GM18519 (cell line): ENCODE measurements at regions not wholly inside any gene's neighbourhood (a gene's known extent, or its start where the extent isn't known, plus 50 kb on each side); places are given as distances from the start of the nearest gene placed in this dataset.
"Not testable (repeated sequence)": the region's sequence is repeated elsewhere in the genome, so short reads cannot be mapped to it uniquely, and the experiment has no call there.

Source experiments
- ATAC-seq: cut with Tn5 transposase; IDR thresholded peaks from one replicate; pipeline ENCODE4 v1.9.1; 2021; ENCODE audit warnings: mild to moderate bottlenecking, moderate library complexity; ENCODE audit not compliant: unreplicated experiment, low FRiP score

DNA sequence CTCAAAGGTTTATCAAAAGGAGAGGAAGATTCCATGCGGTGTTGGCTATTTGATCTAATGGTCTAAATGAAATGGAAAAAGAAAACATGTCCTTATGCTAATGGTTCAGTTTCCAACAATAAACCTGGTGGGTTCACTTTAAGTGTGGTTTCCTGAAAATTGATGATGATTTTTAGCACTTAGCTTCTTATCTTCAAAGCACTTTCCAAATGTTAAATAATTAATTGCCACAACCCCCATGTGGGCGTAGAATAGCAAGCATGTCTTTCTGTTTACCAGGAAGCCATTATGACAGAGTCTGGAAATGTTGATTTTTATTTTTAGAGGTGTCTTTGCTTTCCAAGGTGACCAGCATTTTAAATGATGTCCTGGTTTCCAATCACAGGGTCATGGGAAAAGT lies 134.8 kb upstream of the SLC4A4 start:
- ATAC-seq = no peak

- no peak for ATAC-seq
Measured at GRCh38 chr4:71206763-71207162, 132.1 kb upstream of the SLC4A4 start.

DNA sequence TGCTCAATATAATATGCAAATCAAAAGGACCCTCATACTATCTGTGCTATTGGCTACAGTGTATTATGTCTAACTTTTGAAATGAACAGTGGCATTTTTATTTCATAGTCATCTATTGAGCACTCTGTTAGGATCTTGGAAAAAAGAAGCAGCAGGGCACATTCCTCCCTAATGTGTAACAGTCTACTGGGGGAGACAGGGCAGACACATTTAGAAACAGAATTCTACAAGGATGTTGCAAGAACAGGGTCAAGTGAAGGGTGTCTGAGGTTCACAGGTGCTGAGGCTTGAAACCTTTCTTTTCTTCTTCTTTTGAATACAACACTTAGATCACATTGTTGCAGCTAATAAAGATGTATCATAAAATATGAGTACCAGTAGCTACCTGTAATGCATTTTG lies 129.7 kb upstream of the SLC4A4 start:
- ATAC-seq = no peak

GRCh38 chr4:71210823-71211222 lies 128.0 kb upstream of the SLC4A4 start:
- no peak for ATAC-seq

- ATAC-seq = no peak
Measured at GRCh38 chr4:71211748-71212147, 127.1 kb upstream of the SLC4A4 start.

DNA sequence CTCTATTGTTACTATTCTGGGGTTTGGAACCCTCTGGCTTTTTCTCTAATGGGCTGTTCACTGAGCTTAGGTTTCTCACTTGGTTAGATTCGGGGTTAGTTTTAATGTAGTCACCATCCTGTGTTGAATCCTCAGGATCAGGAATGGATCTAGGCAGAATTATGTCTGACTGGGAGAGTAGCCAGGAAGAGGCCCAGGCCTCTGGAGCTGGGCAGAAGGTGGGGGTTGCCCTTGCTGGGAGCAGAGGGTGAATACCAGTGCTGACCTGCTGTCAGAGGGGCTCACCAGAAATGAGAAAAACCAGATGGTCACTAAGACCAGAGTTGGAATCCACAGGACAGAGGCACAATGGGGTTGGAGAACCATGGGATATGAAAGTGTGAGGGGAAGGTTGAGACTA lies 126.6 kb upstream of the SLC4A4 start:
- no peak for ATAC-seq

DNA sequence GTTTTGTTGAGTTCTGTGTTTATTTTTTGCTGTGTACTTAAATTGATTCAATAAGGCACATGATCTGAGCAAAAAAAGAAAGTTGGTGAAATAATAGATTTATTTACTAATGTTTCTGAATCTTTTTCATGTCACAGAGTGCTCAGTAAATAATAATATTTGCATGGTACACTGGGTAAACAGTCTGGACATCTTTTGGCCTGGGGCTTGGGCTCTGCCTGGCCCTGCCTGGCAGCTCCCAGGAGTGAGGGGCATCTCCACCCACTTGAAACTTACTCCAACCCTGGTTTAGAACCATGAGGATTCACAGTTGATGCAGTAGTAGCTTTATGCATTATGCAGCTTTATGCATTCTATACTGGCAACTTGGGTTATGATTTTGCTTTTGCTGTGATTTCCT lies 124.2 kb upstream of the SLC4A4 start:
- ATAC-seq = no peak

- no peak for ATAC-seq
Measured at GRCh38 chr4:71216316-71216959, 122.4 kb upstream of the SLC4A4 start.

- ATAC-seq = no peak
Measured at GRCh38 chr4:71217688-71218087, 121.1 kb upstream of the SLC4A4 start.

DNA sequence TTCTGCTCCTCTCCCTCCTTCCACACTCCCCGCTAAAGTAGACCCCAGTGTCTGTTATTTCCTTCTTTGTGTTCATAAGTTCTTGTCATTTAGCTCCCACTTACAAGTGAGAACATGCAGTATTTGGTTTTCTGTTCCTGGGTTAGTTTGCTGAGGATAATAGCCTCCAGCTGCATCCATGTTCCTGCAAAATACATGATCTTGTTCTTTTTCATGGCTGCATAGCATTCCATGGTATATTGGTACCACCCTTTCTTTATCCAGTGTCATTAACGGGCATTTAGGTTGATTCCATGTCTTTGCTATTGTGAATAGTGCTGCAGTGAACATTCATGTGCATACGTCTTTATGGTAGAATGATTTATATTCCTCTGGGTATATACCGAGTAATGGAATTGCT lies 118.0 kb upstream of the SLC4A4 start:
- ATAC-seq = not testable (repeated sequence)

DNA sequence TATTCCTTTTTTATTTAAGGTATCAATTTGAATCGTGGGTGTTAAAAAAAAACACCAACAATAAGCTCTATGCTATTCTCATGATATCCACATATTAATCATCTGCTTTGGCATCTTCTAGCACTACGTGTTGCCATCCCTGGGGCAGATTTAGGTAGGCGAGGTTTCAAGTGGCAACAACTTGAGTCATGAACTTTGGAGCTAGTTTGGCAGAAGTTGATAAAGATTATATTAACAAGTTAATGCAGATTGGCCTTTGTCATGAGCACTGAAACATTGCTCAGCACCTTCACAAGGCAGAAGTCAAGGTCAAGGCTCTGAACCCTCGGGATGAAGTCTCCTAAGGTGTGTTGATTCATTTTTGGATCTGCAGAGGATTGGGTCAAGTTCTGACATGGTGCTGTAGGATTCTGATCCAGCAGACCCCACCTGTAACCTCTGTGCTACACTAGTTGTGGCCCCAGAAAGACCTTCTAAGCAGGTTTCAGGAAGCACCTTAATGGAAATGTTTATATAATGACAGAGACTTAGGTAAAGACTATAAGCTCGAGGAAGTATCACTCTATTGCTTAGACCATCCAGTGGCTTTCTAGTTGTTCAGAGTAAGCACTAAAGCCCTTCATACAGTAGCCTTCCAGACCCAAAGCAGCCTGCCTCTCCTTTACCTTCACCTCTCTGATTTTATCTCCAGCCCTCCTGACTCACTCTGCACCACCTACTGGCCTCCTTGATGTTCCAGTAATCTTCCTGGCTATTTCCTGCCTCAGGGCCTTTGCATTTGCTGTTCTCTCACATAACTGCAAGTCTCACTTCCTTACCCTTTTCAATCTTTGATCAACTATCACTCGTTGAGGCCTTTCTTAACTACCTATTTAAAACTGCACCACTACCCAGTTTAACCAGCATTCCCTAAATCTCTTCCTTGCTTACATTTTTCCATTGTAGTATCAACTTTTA lies 117.0 kb upstream of the SLC4A4 start:
- no peak for ATAC-seq

DNA sequence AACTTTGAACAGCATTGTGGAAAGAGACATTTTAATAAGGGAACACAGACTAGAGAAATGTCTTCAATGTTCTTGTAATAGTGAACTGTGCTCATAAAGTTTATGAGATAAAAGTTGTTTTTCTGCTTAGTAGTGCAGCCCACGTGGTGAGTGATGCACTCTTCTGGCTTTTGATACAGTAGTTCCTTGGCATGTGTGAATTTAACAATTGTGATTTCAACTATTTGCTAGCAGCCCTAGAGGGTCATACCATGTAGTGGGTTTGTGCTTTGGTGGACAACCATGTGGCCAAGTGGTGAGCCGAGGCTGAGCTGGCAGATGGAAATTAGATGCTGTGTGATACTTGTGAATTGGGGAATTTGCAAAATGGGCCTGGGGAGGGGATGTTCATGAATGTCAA lies 116.2 kb upstream of the SLC4A4 start:
- ATAC-seq = no peak

DNA sequence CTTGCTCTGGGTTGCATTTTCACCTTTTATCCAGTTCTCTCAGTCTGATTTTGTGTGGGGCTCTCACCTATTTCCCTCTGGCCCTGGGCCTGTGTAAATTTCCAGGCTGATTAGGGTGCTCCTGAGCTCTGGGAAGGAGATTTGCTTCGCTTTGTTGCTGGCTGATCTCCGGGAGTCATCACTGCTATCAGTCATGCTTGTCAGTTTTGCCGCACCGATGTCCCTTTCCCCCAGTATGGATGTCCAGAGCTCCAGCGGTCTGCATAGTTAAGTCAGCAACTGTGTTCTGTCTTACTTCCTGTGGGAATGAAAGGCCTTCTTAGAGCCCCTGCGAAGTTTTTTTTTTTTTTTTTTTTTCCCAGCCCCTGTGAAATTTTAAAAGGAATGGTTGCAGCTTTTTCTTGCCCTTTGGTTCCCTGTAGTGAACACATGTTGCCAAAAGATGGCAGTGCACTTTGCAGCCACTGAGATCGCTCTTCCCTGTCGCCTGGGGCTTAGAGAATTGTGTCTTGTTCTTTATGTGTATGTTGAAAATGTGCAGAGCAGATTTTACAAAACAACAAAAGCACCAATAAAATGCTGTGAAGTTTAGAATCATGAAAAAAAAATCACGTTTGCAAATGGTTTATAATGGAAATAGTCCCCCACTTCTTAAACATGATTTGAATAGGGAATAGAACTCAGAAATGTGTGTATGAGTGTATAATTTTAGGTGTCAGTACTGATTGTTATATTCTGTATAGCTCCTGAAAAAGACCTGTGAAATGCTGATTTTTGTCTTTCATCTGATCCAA lies 109.1 kb upstream of the SLC4A4 start:
- ATAC-seq = no peak

DNA sequence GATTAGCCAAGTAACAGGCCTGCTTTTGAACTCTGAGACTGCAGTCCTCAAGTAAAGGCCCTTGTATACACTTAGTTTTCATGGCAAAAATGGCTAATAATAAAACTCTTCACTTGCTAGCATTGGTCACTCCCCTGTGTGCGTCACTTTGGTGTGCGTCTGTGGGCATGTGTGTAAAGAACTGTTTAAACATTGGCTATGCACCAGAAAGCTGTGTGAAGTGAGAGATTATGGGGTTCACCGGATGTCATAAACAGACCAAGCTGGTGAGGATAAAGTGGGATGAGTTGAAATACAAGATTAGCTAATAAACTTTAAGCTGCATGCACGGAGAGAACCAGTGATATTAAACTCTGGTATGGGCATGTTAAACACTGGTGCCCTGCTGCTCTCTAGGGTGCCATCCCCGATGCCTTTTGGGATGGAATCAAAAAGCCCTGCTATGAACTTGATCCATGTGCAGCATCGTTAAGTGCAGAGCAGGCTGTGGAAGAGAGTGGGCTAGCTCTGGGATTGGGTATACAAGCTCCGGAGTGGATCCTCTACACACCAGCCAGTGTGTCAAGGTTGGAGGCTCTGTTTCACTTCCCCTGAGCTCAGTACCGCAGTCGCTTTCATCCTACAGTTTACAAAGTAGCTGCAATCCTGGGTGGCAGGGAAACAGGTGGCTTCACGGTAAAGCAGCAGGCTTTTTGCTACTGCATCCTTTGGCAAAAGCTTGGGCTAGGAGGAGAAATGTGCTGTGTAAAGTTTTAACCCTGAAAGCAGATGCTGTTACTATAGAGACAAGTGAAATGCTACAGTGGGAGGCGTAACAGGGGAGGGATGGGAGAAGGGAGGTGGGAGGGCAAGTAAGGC lies 108.3 kb upstream of the SLC4A4 start:
- no peak for ATAC-seq

DNA sequence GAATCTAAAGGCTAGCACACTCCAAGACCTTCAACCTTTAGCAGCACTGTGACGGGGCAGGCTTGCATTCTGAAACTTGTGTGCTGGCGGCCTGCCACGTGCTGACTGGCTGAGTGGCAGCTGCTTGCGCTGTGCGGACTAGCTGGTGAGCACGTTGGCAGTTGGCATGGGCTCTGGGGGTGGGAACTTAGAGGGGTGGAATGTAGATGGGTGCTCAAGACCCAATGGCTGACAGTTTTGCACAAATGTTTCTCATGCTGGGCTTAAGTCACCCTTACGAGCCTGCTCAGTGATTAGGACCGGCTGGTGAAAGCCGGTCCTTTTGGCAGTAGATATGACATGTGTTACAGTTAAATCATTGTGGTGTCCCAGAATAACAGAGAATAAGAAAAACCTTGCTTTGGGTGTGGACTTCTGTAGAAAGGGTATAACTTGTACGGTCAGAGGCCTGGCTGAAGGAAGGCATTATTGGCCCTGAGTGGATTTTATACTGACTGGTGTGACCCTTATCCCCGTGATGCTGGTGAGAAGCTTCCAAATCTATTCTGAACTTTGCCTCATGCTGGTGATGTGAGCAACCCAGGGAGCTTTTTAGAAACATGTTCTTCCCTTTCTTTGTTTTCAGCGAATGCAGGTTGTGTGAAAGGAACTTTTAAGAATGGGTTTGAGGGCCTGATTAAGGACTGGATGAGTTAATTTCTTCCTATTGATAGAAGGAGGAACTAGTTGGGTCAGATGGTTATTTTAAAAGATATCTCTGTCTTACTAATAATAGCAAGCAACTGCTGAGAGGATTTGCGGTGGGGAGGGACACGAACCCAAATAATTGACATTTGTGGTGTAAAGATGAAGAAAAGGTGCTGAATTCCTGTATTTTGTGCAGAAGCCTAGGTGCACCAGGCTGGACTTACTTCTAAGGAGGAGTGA lies 107.4 kb upstream of the SLC4A4 start:
- ATAC-seq = no peak

- ATAC-seq = no peak
Measured at GRCh38 chr4:71232056-71232430, 106.8 kb upstream of the SLC4A4 start.

DNA sequence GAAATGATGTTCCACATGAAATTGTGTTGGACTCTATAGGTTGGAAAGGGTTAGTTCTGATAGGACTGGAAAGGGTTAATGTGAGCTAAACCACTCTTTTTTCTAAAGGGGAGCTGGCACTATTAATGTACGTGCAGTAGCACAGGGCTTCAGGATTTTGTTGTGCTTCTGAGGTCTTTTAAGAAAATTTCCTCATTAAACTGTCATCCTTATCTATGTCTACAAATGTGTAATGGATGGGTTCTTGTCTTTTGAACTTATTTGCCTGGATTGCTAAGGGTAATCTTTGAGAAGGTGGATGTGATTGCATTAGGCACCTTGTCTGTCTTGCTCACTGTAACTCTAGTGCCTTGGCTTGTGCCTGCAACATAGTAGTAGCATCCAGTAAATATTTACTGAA lies 106.0 kb upstream of the SLC4A4 start:
- ATAC-seq = no peak

DNA sequence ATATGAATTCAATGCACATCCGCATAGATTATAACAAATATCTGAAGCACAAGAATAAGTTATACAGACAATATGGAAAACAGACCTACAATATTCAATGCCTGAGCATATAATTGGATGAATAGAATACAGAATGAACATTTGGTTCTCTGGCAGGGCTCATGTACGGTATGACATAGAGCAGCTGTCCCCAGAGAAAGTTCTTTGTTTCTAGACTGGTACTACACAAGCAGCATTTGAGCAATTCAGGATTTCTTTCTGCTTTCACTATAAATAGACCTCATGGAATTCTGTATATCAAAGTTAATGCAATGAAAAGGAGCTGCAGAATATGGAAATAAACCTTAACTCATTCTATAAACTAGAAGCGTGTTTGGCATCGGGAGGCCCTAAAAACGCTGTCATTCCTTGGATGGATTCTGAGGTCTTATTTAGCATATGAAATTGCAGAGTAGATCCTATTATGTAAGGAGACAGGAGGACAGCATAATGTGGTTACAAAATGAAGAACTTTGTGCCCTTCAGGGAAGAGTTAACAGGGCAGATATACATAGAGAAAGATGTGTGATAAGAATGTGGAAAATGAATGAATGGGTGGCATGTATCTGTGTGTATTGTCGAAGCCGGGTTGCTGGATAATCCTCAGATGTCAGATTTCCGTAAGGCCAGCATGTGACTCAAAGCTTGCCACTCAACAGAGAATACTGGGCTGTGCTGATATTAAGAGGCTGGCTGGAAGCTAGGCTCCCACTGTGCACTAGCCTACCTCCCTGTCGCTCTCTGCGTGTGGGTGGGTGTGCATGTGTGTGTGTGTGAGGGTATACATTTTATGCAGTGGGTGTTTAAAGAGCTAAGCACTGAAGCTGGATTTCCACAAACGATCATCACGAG lies 103.3 kb upstream of the SLC4A4 start:
- no peak for ATAC-seq
